ENCODE measurements at regions not wholly inside any gene's neighbourhood (a gene's known extent, or its start where the extent isn't known, plus 50 kb on each side); places are given as distances from the start of the nearest gene placed in this dataset.

- Histone ChIP-seq H4K20me1 (ENCODE audit: control insufficient read depth, extremely low read depth, insufficient read depth, low read length) (no peaks in the 10 kb centered on the region), H2AFZ (ENCODE audit: control insufficient read depth, low read length) (no peak overlapping the region), H3K27me3 (ENCODE audit: control insufficient read depth, extremely low read depth, insufficient read depth, low read length) (no peaks in the 10 kb centered on the region), H3K9me1 (ENCODE audit: control insufficient read depth, extremely low read depth, insufficient read depth, low read length) (no peaks in the 10 kb centered on the region), H3K36me3 (ENCODE audit: control insufficient read depth in 2 of 2, extremely low read depth in 1 of 2, insufficient read depth in 2 of 2, low read length in 2 of 2) (no peaks in the 10 kb centered on the region), H3K9ac (ENCODE audit: control insufficient read depth, extremely low read depth, insufficient read depth, low read length) (no peak overlapping the region), H3K9me3 (ENCODE audit: control insufficient read depth, low read depth, low read length) (no peaks in the 10 kb centered on the region), H3K27ac (ENCODE audit: control insufficient read depth, insufficient read depth, low read length) (no peak overlapping the region), H3K4me2 (ENCODE audit: control insufficient read depth, extremely low read depth, insufficient read depth, low read depth, low read length) (no peak overlapping the region), H3K4me1 (ENCODE audit: control insufficient read depth, extremely low read depth, insufficient read depth, low read length) (no peaks in the 10 kb centered on the region), H3K79me2 (ENCODE audit: control insufficient read depth, insufficient read depth, low read length) (no peaks in the 10 kb centered on the region), H3K4me3 (ENCODE audit: control insufficient read depth in 2 of 3, extremely low read depth in 1 of 3, insufficient read depth in 2 of 3, low read depth in 1 of 3, low read length in 3 of 3) (no peak overlapping the region)
- DNase-seq (ENCODE audit: low read depth, low spot score): no peak
- dilution Hi-C loops (cut with MboI; ENCODE audit: extremely low pct_ligation_motif_present, low sequenced_read_pairs): no loop called here
- TF ChIP-seq EZH2 (IDR thresholded peaks at IDR 0.05; ENCODE audit: low read length): no peak
- TF ChIP-seq, protein P1, sequence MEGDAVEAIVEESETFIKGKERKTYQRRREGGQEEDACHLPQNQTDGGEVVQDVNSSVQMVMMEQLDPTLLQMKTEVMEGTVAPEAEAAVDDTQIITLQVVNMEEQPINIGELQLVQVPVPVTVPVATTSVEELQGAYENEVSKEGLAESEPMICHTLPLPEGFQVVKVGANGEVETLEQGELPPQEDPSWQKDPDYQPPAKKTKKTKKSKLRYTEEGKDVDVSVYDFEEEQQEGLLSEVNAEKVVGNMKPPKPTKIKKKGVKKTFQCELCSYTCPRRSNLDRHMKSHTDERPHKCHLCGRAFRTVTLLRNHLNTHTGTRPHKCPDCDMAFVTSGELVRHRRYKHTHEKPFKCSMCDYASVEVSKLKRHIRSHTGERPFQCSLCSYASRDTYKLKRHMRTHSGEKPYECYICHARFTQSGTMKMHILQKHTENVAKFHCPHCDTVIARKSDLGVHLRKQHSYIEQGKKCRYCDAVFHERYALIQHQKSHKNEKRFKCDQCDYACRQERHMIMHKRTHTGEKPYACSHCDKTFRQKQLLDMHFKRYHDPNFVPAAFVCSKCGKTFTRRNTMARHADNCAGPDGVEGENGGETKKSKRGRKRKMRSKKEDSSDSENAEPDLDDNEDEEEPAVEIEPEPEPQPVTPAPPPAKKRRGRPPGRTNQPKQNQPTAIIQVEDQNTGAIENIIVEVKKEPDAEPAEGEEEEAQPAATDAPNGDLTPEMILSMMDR (optimal IDR thresholded peaks at IDR 0.05 in 1 of 3, IDR thresholded peaks at IDR 0.05 in 1 of 3, conservative IDR thresholded peaks at IDR 0.05 in 1 of 3; ENCODE audit: extremely low read depth in 1 of 3, insufficient read depth in 2 of 3, low read length in 3 of 3): no peak
- no peak for FAIRE-seq
Observed at GRCh38 chr2:49404108-49404507, 249.8 kb upstream of the FSHR start.

GRCh38 chr2:49403637-49404036 lies 249.3 kb upstream of the FSHR start:
- TF ChIP-seq, protein P1 (optimal IDR thresholded peaks at IDR 0.05 in 1 of 3, IDR thresholded peaks at IDR 0.05 in 1 of 3, conservative IDR thresholded peaks at IDR 0.05 in 1 of 3; ENCODE audit: extremely low read depth in 1 of 3, insufficient read depth in 2 of 3, low read length in 3 of 3): no peak
- no peak for TF ChIP-seq EZH2 (IDR thresholded peaks at IDR 0.05; ENCODE audit: low read length)
- Histone ChIP-seq H2AFZ (ENCODE audit: control insufficient read depth, low read length) (no peak overlapping the region), H3K4me1 (ENCODE audit: control insufficient read depth, extremely low read depth, insufficient read depth, low read length) (no peaks in the 10 kb centered on the region), H3K4me2 (ENCODE audit: control insufficient read depth, extremely low read depth, insufficient read depth, low read depth, low read length) (no peak overlapping the region), H3K4me3 (ENCODE audit: control insufficient read depth in 2 of 3, extremely low read depth in 1 of 3, insufficient read depth in 2 of 3, low read depth in 1 of 3, low read length in 3 of 3) (no peak overlapping the region), H3K27ac (ENCODE audit: control insufficient read depth, insufficient read depth, low read length) (no peak overlapping the region), H3K79me2 (ENCODE audit: control insufficient read depth, insufficient read depth, low read length) (no peaks in the 10 kb centered on the region), H3K9ac (ENCODE audit: control insufficient read depth, extremely low read depth, insufficient read depth, low read length) (no peak overlapping the region), H4K20me1 (ENCODE audit: control insufficient read depth, extremely low read depth, insufficient read depth, low read length) (no peaks in the 10 kb centered on the region), H3K27me3 (ENCODE audit: control insufficient read depth, extremely low read depth, insufficient read depth, low read length) (no peaks in the 10 kb centered on the region), H3K9me3 (ENCODE audit: control insufficient read depth, low read depth, low read length) (no peaks in the 10 kb centered on the region), H3K36me3 (ENCODE audit: control insufficient read depth in 2 of 2, extremely low read depth in 1 of 2, insufficient read depth in 2 of 2, low read length in 2 of 2) (no peaks in the 10 kb centered on the region), H3K9me1 (ENCODE audit: control insufficient read depth, extremely low read depth, insufficient read depth, low read length) (no peaks in the 10 kb centered on the region)
- no peak for DNase-seq (ENCODE audit: low read depth, low spot score)
- dilution Hi-C loops (cut with MboI; ENCODE audit: extremely low pct_ligation_motif_present, low sequenced_read_pairs): no loop called here
- no peak for FAIRE-seq
